BE2C (cell line): ENCODE measurements at regions not wholly inside any gene's neighbourhood (a gene's known extent, or its start where the extent isn't known, plus 50 kb on each side); places are given as distances from the start of the nearest gene placed in this dataset.

Experiments
- DNase-seq: peaks from one replicate; pipeline ENCODE4 v3.0.0-alpha.2; 2020
- H3K27me3 ChIP-seq: fragments of 250-450 bp; sonication (Bioruptor Pico); 2 replicates; pipeline ENCODE4 v1.5.1; 2020; ENCODE audit warnings: mild to moderate bottlenecking
- H3K36me3 ChIP-seq: fragments of 250-450 bp; sonication (Bioruptor Pico); 2 replicates; pipeline ENCODE4 v1.5.1; 2020; ENCODE audit warnings: mild to moderate bottlenecking
- H3K4me1 ChIP-seq: fragments of 250-450 bp; sonication (Bioruptor Pico); 2 replicates; pipeline ENCODE4 v1.5.1; 2020
- H3K4me3 ChIP-seq: 2 replicates; pipeline ENCODE4 v1.5.1; 2011; ENCODE audit warnings: low read depth, low read length
- H3K9me3 ChIP-seq: fragments of 250-450 bp; sonication (Bioruptor Pico); 2 replicates; pipeline ENCODE4 v1.5.1; 2020
- CTCF ChIP-seq: IDR thresholded peaks from 2 replicates; pipeline ENCODE4 v1.5.1; 2012; ENCODE audit warnings: mild to moderate bottlenecking, low read depth, low read length

- Histone ChIP-seq H3K4me1 (no peaks in the 10 kb centered on the region), H3K36me3 (no peaks in the 10 kb centered on the region), H3K9me3 (no peaks in the 10 kb centered on the region), H3K27me3 (peaks cover 27% of the 10 kb centered on the region), H3K4me3 (no peak overlapping the region)
- no peak for DNase-seq
- no peak for TF ChIP-seq CTCF
Measured at GRCh38 chr11:134625151-134625550, 213.1 kb upstream of the B3GAT1 start.

GRCh38 chr11:134624166-134624920, 212.3 kb upstream of the B3GAT1 start:
- peaks cover 27% of the 10 kb centered on the region for H3K27me3 ChIP-seq
- DNase-seq, result no peak

GRCh38 chr11:134623711-134624110, 211.7 kb upstream of the B3GAT1 start:
- Histone ChIP-seq H3K27me3 (peaks cover 27% of the 10 kb centered on the region), H3K4me1 (no peaks in the 10 kb centered on the region), H3K9me3 (no peaks in the 10 kb centered on the region), H3K4me3 (no peak overlapping the region), H3K36me3 (no peaks in the 10 kb centered on the region)
- TF ChIP-seq CTCF, result no peak
- no peak for DNase-seq

More at GRCh38 chr11:134624166-134624920, 212.3 kb upstream of the B3GAT1 start:
- Histone ChIP-seq H3K4me1 (no peaks in the 10 kb centered on the region), H3K4me3 (no peak overlapping the region), H3K36me3 (no peaks in the 10 kb centered on the region), H3K9me3 (no peaks in the 10 kb centered on the region)
- TF ChIP-seq CTCF, result no peak

GRCh38 chr11:134622458-134622857, 210.4 kb upstream of the B3GAT1 start:
- no peak for TF ChIP-seq CTCF
- Histone ChIP-seq H3K9me3 (no peaks in the 10 kb centered on the region), H3K36me3 (no peaks in the 10 kb centered on the region), H3K4me3 (no peak overlapping the region), H3K4me1 (no peaks in the 10 kb centered on the region), H3K27me3 (peaks cover 14% of the 10 kb centered on the region)
- no peak for DNase-seq

GRCh38 chr11:134617360-134617759, 205.3 kb upstream of the B3GAT1 start:
- Histone ChIP-seq H3K4me1 (no peaks in the 10 kb centered on the region), H3K4me3 (no peak overlapping the region), H3K9me3 (no peaks in the 10 kb centered on the region), H3K36me3 (no peaks in the 10 kb centered on the region), H3K27me3 (peaks cover 5% of the 10 kb centered on the region; the same call in 1 of the 2 replicates)
- DNase-seq, result no peak
- TF ChIP-seq CTCF, result no peak

GRCh38 chr11:134616038-134616437, 204.0 kb upstream of the B3GAT1 start:
- Histone ChIP-seq H3K4me1 (no peaks in the 10 kb centered on the region), H3K4me3 (no peak overlapping the region), H3K9me3 (no peaks in the 10 kb centered on the region), H3K36me3 (no peaks in the 10 kb centered on the region), H3K27me3 (peaks cover 5% of the 10 kb centered on the region; the same call in 1 of the 2 replicates)
- no peak for TF ChIP-seq CTCF
- DNase-seq, result no peak
